Ovary (tissue), 3 donors: ENCODE measurements at regions not wholly inside any gene's neighbourhood (a gene's known extent, or its start where the extent isn't known, plus 50 kb on each side); places are given as distances from the start of the nearest gene placed in this dataset.

Experiments
- CTCF ChIP-seq, 3 donors: fragments of 450-650 bp in 2 of 3; fragments of 200-600 bp in 1 of 3; IDR thresholded peaks; one replicate each; pipeline versions ENCODE4 v1.5.1 to v1.8.0; 2016 to 2022; ENCODE audit warnings: antibody characterized with exemption in 3 of 3, mild to moderate bottlenecking in 1 of 3
- EP300 ChIP-seq: sonication (generic); formaldehyde crosslinking; IDR thresholded peaks from one replicate; pipeline ENCODE4 v1.6.1; 2017; ENCODE audit warnings: antibody characterized with exemption
- donor health status: DM: no; HTN: no; CAD: no.

- TF ChIP-seq EP300 (no peak), CTCF (IDR thresholded peaks at IDR 0.05) (no peak)
Measured at GRCh38 chr2:157164370-157164769, 93.1 kb upstream of the GALNT5 start.
